ENCODE measurements at regions not wholly inside any gene's neighbourhood (a gene's known extent, or its start where the extent isn't known, plus 50 kb on each side); places are given as distances from the start of the nearest gene placed in this dataset.

DNA sequence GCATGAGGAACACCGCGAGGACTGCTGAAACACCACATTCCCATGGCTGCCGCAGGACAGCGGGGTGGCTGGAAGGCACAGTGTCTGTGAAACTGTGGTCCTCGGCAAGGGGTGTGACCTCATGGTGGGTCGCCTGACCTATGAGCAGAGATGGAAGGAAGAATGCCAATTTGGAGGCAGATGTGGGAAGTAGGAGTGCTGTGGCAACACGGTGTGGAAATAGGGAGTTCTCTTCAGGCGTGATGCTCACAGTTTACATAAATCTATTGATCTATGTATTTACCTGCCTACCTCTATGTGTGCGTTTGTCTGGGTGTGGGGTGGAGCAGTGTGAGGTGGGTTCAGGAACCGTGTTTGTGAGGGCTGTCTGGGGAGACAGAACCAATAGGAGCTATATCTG lies 62.3 kb upstream of the LSM6 start:
- Mint-ChIP-seq H3K27ac (peak overlapping the region in 1 of 3 experiments; percentile 21), H3K9me3 (peaks cover 12% of the 10 kb centered on the region), H3K4me3 (no peak overlapping the region), H3K4me1 (no peaks in the 10 kb centered on the region), H3K27me3 (ENCODE audit: low read depth) (peaks cover 5% of the 10 kb centered on the region), H3K36me3 (ENCODE audit: low read depth) (no peaks in the 10 kb centered on the region)
- TF ChIP-seq, protein P1, sequence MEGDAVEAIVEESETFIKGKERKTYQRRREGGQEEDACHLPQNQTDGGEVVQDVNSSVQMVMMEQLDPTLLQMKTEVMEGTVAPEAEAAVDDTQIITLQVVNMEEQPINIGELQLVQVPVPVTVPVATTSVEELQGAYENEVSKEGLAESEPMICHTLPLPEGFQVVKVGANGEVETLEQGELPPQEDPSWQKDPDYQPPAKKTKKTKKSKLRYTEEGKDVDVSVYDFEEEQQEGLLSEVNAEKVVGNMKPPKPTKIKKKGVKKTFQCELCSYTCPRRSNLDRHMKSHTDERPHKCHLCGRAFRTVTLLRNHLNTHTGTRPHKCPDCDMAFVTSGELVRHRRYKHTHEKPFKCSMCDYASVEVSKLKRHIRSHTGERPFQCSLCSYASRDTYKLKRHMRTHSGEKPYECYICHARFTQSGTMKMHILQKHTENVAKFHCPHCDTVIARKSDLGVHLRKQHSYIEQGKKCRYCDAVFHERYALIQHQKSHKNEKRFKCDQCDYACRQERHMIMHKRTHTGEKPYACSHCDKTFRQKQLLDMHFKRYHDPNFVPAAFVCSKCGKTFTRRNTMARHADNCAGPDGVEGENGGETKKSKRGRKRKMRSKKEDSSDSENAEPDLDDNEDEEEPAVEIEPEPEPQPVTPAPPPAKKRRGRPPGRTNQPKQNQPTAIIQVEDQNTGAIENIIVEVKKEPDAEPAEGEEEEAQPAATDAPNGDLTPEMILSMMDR (IDR thresholded peaks at IDR 0.05; ENCODE audit: unreplicated experiment in 3 of 3): no peak

DNA sequence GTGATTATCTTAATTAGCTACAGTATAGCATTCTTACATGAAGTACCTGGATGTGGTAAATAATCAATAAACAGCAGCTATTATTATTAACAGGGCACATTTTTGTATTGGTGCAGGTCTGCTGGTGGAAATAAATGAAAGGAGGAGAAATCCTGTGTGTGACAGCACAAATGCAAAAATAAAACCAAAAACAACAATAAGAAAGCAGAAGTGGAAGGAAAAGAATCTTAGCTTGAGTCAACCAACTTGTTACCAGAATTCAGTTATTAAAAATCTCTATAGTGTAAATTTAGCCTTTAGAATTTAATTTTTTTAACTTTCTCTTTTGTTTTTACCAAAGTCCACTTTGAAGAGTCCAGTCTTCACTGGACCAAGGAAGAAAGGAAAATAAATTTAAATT lies 63.1 kb upstream of the LSM6 start:
- TF ChIP-seq, protein P1 (IDR thresholded peaks at IDR 0.05; ENCODE audit: unreplicated experiment in 3 of 3): no peak
- Mint-ChIP-seq H3K4me1 (no peaks in the 10 kb centered on the region), H3K36me3 (ENCODE audit: low read depth) (no peaks in the 10 kb centered on the region), H3K4me3 (no peak overlapping the region), H3K27ac (no peak overlapping the region), H3K9me3 (peaks cover 8% of the 10 kb centered on the region), H3K27me3 (ENCODE audit: low read depth) (peaks cover 5% of the 10 kb centered on the region)

DNA sequence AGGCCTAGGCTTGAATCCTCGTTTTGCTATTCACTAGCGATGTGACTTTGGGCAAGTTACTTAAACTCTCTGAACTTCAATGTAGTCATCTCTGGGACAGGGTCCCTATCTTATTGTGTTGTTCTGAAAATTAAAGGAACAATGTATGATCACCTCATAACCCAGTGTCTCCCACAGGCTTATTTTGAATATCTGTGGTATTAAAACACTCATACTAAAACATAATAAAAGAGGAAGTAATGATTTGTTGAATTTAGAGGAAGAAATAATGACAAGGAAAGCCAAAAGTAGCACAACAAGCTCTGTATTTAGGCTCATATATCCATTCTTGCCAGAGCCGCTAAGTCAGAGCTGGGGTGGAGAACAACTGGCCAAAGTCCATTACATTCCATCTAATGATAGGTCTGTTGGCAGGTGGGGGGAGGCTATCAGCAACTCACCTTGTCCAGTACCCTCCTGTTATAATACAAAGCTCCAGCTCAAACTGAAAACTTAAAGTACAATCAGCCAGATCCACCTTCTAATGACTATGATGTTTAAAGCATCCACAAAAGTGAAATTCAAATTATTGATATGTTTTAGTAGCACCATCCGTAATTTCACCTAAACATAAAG lies 64.5 kb upstream of the LSM6 start:
- Mint-ChIP-seq H3K4me1 (no peaks in the 10 kb centered on the region), H3K4me3 (no peak overlapping the region), H3K36me3 (ENCODE audit: low read depth) (no peaks in the 10 kb centered on the region), H3K27ac (no peak overlapping the region), H3K9me3 (peaks cover 2% of the 10 kb centered on the region), H3K27me3 (ENCODE audit: low read depth) (peaks cover 5% of the 10 kb centered on the region)
- TF ChIP-seq, protein P1 (IDR thresholded peaks at IDR 0.05; ENCODE audit: unreplicated experiment in 3 of 3): no peak

DNA sequence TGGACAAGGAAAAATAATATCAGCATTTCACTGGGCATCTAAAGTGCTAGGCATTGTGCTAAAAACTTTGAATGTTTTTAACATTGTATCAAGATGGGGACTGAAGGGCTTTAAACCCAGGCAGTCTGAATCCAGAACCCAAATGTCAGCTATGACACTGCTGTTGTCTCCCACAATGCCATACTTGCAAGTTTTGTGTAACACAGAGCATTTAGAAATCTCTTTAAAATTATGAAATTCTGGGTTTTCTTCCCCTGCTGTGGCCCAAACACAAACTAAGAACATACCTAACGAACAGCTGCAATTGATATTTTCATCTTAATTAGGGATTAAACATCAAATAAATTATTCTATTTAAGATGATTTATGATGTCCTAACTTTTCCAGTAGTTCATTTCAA lies 66.8 kb upstream of the LSM6 start:
- peaks cover 6% of the 10 kb centered on the region for H3K4me1 Mint-ChIP-seq
- peaks cover 5% of the 10 kb centered on the region for H3K27me3 Mint-ChIP-seq (ENCODE audit: low read depth)
- no peaks in the 10 kb centered on the region for H3K36me3 Mint-ChIP-seq (ENCODE audit: low read depth)
- no peaks in the 10 kb centered on the region for H3K9me3 Mint-ChIP-seq
- no peak overlapping the region for H3K4me3 Mint-ChIP-seq
- H3K27ac Mint-ChIP-seq: no peak overlapping the region
- TF ChIP-seq, protein P1 (IDR thresholded peaks at IDR 0.05; ENCODE audit: unreplicated experiment in 3 of 3): no peak

DNA sequence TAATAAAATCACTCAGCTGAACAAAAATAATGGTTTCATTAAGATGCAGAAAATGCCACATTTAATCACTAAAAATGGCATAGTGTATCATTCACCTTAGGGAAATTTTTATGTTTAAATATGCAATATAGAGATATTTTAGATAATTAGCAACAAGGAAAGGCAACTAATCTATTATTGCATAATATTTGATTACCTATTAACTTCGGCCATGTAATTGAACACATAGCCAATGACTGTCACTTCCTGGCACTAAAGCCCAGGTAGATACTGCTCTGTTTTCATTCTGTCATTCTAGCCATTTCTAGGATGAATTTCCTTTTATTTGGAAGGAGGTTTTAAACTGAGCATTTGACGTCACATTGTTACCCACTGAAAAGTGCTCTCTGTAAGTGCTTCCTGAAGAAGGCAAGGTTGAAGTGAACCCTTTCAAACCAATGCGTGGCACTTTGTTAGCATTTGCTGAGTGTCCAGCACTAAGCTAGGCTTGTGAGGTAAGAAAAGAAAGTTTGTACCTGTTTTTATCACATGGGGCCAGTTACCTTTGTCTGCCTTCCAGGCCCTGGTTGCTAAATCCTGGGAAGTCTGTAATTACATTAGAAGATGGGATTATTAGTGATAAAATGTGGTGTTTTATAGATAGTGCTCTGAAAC lies 67.8 kb upstream of the LSM6 start:
- H3K27me3 Mint-ChIP-seq (ENCODE audit: low read depth): no peaks in the 10 kb centered on the region

More for the DNA sequence above, 67.8 kb upstream of the LSM6 start:
- H3K27ac Mint-ChIP-seq: no peak overlapping the region
- TF ChIP-seq, protein P1 (IDR thresholded peaks at IDR 0.05; ENCODE audit: unreplicated experiment in 3 of 3): no peak
- H3K36me3 Mint-ChIP-seq (ENCODE audit: low read depth): no peaks in the 10 kb centered on the region
- H3K4me1 Mint-ChIP-seq: peaks cover 6% of the 10 kb centered on the region
- H3K4me3 Mint-ChIP-seq: no peak overlapping the region
- H3K9me3 Mint-ChIP-seq: no peaks in the 10 kb centered on the region
